G401.6 (cell line): ENCODE measurements at regions not wholly inside any gene's neighbourhood (a gene's known extent, or its start where the extent isn't known, plus 50 kb on each side); places are given as distances from the start of the nearest gene placed in this dataset.
"Not testable (repeated sequence)": the region's sequence is repeated elsewhere in the genome, so short reads cannot be mapped to it uniquely, and the experiment has no call there.

ENCODE experiments used
- FAIRE-seq: peaks from 2 replicates; lab custom pipeline; 2012; peaks lifted over from hg19 to GRCh38; lab: Jason Lieb, UNC

GRCh38 chr2:103169861-103170260 lies 408.0 kb downstream of the TMEM182 start:
- no peak for FAIRE-seq

GRCh38 chr2:103172821-103173220 lies 411.0 kb downstream of the TMEM182 start:
- no peak for FAIRE-seq

- no peak for FAIRE-seq
Measured at GRCh38 chr2:103174711-103175110, 412.9 kb downstream of the TMEM182 start.

- FAIRE-seq, result no peak
Measured at GRCh38 chr2:103176294-103176915, 414.6 kb downstream of the TMEM182 start.

- FAIRE-seq, result no peak
Measured at GRCh38 chr2:103179798-103180197, 418.0 kb downstream of the TMEM182 start.

- FAIRE-seq, result no peak
Measured at GRCh38 chr2:103183061-103183460, 421.2 kb downstream of the TMEM182 start.

- no peak for FAIRE-seq
Measured at GRCh38 chr2:103196802-103197201, 435.0 kb downstream of the TMEM182 start.

GRCh38 chr2:103200774-103201173 lies 438.9 kb downstream of the TMEM182 start:
- not testable (repeated sequence) for FAIRE-seq

GRCh38 chr2:103208916-103209315 lies 447.1 kb downstream of the TMEM182 start:
- FAIRE-seq, result no peak

GRCh38 chr2:103213028-103213542 lies 451.3 kb downstream of the TMEM182 start:
- FAIRE-seq, result no peak

GRCh38 chr2:103218516-103218915 lies 456.7 kb downstream of the TMEM182 start:
- FAIRE-seq, result no peak

GRCh38 chr2:103219398-103219797 lies 457.6 kb downstream of the TMEM182 start:
- no peak for FAIRE-seq

- no peak for FAIRE-seq
Measured at GRCh38 chr2:103222969-103223368, 461.1 kb downstream of the TMEM182 start.

- FAIRE-seq, result no peak
Measured at GRCh38 chr2:103230796-103231195, 469.0 kb downstream of the TMEM182 start.

GRCh38 chr2:103232865-103233264 lies 471.0 kb downstream of the TMEM182 start:
- FAIRE-seq, result no peak

GRCh38 chr2:103233691-103234090 lies 471.9 kb downstream of the TMEM182 start:
- no peak for FAIRE-seq

GRCh38 chr2:103235283-103235682 lies 473.5 kb downstream of the TMEM182 start:
- no peak for FAIRE-seq

GRCh38 chr2:103249462-103249861 lies 487.6 kb downstream of the TMEM182 start:
- FAIRE-seq, result no peak

- FAIRE-seq, result no peak
Measured at GRCh38 chr2:103252781-103253180, 490.9 kb downstream of the TMEM182 start.

GRCh38 chr2:103254611-103255010 lies 492.8 kb downstream of the TMEM182 start:
- FAIRE-seq, result no peak

GRCh38 chr2:103264058-103264768 lies 502.4 kb downstream of the TMEM182 start:
- FAIRE-seq, result no peak

GRCh38 chr2:103265521-103265920 lies 503.7 kb downstream of the TMEM182 start:
- FAIRE-seq, result no peak

- no peak for FAIRE-seq
Measured at GRCh38 chr2:103268841-103269498, 507.1 kb downstream of the TMEM182 start.
